Suprapubic skin (tissue), 4 donors: ENCODE measurements at regions not wholly inside any gene's neighbourhood (a gene's known extent, or its start where the extent isn't known, plus 50 kb on each side); places are given as distances from the start of the nearest gene placed in this dataset.
A peak's percentile ranks its signal among the peaks of the same experiment; 100 is the strongest.

Source experiments
- CTCF ChIP-seq, 2 donors: fragments of 200-600 bp in 1 of 2; fragments of 450-650 bp in 1 of 2; sonication (generic) in 1 of 2; IDR thresholded peaks; one replicate each; pipeline ENCODE4 v1.5.1; 2016 to 2019; ENCODE audit warnings: antibody characterized with exemption in 2 of 2, mild to moderate bottlenecking in 1 of 2, moderate library complexity in 1 of 2
- EP300 ChIP-seq: sonication (generic); formaldehyde crosslinking; IDR thresholded peaks from one replicate; pipeline ENCODE4 v1.6.1; 2017; ENCODE audit warnings: antibody characterized with exemption
- POLR2A ChIP-seq, 2 donors: fragments of 450-650 bp; IDR thresholded peaks; one replicate each; pipeline ENCODE4 v1.6.1; 2017; ENCODE audit warnings: antibody characterized with exemption in 2 of 2, mild to moderate bottlenecking in 2 of 2, moderate library complexity in 2 of 2
- POLR2AphosphoS5 ChIP-seq, 3 donors: sonication (generic); formaldehyde crosslinking; IDR thresholded peaks; one replicate each; pipeline ENCODE4 v1.6.1; 2017; ENCODE audit warnings: antibody characterized with exemption in 3 of 3

DNA sequence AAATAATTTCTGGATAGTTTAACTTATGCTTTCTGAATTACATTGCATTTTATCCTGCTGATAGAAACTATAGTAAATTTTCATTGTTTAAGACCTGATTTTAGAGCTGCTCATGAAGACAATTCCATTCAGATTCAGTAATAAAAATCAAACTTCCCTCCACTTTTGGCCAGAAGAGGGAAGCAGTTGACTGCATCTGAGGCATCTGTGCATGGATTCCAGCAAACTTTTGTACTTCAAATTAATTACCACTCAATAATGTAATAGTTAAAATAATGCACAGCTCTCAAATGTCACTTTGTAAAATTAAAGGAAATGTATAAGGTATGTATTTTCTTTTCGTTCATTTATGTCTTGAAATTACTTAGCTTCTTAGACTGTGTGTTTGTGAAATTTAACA, 64.2 kb upstream of the SLC35B3 start:
- TF ChIP-seq CTCF (IDR thresholded peaks at IDR 0.05) (peak; percentile 13 to 32), EP300 (no peak), POLR2A (IDR thresholded peaks at IDR 0.05) (no peak), POLR2AphosphoS5 (IDR thresholded peaks at IDR 0.05) (no peak)
